Activated CD4-positive, alpha-beta T cell treated with anti-CD3 and anti-CD28 coated beads, Interleukin-2, Interleukin-6, amounts not matched to agents 100 ng/mL and 50 ng/mL, durations not matched to agents 16 hours and 8 hours (primary cell): ENCODE measurements at regions not wholly inside any gene's neighbourhood (a gene's known extent, or its start where the extent isn't known, plus 50 kb on each side); places are given as distances from the start of the nearest gene placed in this dataset.

Source experiments
- DNase-seq: peaks from one replicate; pipeline ENCODE4 v3.0.0-alpha.2; 2020

- no peak for DNase-seq
Observed at GRCh38 chr21:19704832-19705231, 1293.4 kb upstream of the NCAM2 start.

DNA sequence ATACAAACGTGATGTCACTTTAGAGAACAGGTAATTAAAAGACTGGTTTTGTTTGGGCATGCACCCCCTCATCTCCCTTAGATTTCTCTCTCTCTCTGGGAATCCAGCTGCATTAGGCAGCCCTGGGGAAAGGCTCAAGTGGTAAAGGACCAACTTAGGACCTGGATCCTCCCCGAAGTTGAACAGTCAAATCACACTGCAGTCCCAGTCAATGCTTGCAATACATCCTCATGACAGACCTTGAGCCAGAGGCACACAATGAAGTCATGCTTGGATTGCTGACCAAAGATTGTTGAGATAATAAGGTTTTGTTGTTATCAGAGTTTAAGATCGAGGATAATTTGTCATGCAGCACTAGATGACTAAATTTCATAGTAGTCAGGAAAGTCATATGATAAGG is 1285.8 kb upstream of the NCAM2 start:
- no peak for DNase-seq

- no peak for DNase-seq
Observed at GRCh38 chr21:19713313-19713712, 1284.9 kb upstream of the NCAM2 start.

DNA sequence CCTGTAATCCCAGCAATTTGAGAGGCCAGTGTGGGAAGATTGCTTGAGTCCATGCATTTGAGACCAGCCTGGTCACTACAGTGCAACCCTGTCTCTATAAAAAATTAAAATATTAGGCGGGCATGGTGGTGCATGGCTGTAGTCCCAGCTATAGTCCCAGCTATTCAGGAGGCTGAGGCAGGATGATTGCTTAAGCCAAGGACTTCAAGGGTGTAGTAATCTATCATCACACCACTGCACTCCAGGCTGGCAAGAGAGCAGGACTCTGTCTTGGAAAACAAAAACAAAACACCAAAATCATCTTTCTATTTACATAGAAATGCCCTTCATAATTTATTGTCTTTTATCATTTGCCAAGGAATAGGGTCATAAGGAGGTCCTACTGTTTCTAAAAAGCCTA is 1274.1 kb upstream of the NCAM2 start:
- no peak for DNase-seq

DNA sequence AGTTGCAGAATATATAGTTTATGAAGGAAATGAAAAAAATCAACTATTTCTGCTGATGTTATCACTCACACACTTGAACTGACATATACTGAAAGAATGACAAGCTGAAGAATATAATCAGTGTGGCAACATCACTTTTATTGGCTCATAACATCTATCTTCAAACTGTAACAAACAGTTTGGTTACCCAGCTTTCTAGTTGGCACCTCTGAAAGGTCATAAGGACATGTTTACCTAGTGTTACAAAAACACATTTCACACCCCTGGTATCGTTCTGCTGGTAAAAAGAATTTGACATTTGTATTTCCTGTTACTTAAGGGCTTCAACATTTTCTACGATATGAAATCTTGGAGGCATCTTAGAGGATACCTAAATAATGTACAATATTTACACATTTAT is 1267.0 kb upstream of the NCAM2 start:
- DNase-seq: no peak

- DNase-seq: no peak
Observed at GRCh38 chr21:19759836-19760235, 1238.4 kb upstream of the NCAM2 start.

- DNase-seq: no peak
Observed at GRCh38 chr21:19767546-19767945, 1230.7 kb upstream of the NCAM2 start.

GRCh38 chr21:19771881-19772280 is 1226.3 kb upstream of the NCAM2 start:
- DNase-seq: no peak

DNA sequence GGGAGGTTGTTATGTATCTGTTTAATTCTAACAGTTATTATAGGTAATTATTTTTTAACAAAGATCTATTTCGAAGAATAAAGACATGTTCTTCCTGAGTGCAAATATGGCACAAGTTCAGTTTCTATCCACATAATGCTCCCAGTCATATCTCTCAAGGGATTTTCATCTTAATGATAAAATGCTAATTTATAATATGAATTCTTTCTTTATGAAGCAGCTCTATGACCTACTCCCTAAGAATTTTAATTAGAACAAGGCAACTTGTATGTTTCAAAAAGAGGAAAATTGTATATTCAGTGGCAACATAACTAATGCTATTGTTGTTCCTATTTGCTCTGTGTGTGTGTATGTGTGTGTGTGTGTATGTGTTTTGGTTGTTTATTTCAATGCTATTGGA is 1222.1 kb upstream of the NCAM2 start:
- DNase-seq: no peak

DNA sequence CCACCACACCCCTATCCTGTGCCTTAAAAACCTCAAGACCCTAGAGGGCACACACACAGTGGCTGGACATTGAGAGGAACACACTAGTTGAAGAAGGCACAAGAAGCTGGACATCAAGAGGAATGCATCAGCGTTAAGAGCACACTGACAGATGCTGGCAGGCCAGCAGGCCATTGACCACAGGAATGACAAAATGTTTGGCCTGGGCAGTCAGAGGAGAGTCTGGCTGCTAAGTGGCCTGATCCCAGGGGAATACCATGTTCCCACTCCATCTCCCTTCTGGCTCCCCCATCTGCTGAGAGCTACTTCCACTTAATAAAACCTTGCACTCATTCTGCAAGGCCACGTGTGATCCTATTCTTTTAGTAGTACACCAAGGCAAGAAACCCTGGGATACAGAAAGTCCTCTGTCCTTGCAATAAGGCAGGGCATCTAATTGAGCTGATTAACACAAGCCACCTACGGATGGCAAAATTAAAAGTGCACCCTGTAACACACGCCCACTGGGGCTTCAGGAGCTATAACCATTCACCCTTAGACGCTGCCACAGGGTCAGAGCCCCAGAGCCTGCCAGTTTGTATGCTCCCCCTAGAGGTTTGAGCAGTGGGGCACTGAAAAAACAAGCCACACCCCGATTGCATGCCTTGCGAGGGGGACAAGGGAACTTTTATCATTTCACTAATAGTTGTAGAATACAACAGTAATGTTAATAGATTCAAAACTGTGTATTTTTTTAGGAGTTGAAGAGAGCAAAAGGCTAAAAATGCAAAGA is 1216.1 kb upstream of the NCAM2 start:
- no peak for DNase-seq

- DNase-seq: no peak
Observed at GRCh38 chr21:19785941-19786340, 1212.3 kb upstream of the NCAM2 start.

DNA sequence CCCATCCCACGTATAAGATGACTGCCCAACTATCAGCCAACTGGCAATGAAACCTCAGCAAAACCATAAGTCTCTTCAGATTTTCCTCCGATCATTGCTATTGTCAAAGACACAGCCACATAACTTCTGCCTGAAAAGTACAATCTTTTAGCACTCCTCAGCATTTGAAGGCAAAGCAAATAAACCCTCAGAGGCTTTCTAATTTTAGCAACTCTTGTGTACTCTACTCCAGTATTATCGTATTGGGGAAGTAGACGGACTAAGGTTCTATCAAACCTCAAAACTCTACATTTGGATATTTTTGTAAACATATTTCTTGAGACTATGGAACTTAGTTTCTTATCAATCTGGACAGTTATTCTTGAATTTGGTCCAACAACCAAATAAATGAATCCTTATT is 1206.2 kb upstream of the NCAM2 start:
- no peak for DNase-seq

GRCh38 chr21:19807201-19807600 is 1191.0 kb upstream of the NCAM2 start:
- no peak for DNase-seq

GRCh38 chr21:19810779-19811178 is 1187.4 kb upstream of the NCAM2 start:
- DNase-seq: no peak

DNA sequence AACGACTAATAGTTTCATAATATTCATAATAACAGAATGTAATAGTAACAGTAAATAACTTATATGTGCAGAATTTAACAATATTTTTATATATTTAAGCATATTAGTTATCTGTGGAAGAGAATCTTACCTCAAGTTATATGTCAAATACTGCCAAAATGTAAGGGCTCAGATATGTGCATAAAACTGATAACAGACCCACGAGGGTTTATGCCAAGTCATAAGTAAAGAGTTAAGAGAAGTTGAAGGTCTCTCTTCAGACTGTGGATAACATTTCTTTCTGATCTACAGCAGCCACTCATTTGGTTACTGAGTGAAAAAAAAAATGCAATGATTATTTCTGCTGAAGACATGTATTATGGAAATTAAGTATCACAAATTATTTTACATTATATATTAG is 1167.8 kb upstream of the NCAM2 start:
- no peak for DNase-seq

DNA sequence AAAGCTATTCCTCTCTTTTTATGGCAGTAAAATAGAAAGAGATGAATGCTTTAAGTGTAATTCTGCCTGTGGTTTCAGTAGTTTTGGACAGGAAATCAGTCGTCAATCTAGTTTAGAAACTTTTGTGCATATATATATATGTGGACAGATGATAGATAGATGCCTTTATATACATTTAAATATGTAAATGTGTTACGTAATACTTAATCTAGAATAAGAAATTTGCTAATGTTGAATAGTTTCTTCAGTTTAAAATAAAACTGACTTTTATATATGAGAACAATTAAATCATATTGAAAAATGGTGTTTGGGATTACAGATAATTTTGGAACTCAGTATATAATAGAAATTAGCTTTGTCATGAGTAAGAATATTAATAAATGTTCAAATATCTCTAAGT is 1165.7 kb upstream of the NCAM2 start:
- DNase-seq: no peak

DNA sequence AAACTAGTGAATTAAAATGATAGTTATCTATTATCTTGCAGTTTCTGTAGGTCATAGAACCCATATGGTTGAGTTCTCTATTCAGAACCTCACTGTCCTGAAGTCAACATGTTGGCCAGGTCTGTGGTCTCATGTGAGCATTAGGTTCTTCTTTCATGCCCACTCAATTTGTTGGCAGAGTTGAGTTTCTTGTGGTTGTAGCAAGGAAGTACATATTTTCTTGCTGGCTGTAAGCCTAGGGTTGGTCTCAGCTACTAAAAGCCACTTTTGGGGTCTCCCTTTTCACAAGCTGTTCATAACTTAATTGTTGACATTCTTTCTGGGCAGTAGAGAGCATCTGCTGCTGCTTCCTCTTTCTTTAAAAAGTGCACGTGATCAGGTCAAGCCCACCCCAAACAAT is 1165.1 kb upstream of the NCAM2 start:
- no peak for DNase-seq

- DNase-seq: no peak
Observed at GRCh38 chr21:19842601-19843000, 1155.6 kb upstream of the NCAM2 start.

DNA sequence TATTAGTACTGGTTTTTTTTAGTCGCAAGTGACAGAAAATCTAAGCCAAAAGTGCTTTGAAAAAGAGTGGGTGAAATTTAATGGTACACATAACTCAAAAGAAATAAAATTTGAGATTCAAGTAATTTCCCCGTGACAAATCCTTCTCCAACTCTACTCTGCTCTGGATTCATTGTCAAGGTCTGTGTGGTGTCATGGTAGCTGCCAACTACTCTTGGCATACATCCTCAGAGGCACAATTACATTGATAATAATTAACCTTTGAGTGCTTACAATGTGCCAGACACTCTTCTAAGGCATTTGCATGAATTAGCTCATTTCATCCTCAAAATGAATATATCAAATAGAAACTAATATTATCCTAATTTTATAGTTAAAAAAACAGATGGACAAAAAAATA is 1153.9 kb upstream of the NCAM2 start:
- DNase-seq: no peak

DNA sequence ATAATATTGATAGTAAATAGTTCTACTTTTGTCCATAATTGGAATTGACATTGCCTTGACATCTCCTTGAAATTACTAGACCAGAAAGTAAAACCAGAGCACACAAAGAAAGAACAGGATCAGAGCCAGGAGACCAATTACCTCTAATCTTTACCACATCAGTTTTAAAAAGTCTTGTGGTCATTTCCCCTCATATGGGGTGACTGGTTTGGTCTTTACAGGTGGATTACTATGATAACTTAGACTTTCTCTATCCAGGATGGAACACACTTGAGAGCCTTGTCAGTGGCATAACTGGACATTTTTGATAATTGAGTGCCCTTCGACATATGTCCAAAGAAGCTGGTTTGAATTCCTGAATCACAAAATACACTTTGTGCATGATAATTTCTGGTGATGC is 1148.1 kb upstream of the NCAM2 start:
- DNase-seq: no peak

- no peak for DNase-seq
Observed at GRCh38 chr21:19853061-19853460, 1145.1 kb upstream of the NCAM2 start.

- DNase-seq: no peak
Observed at GRCh38 chr21:19853709-19854575, 1144.3 kb upstream of the NCAM2 start.

- no peak for DNase-seq
Observed at GRCh38 chr21:19855522-19855921, 1142.7 kb upstream of the NCAM2 start.

DNA sequence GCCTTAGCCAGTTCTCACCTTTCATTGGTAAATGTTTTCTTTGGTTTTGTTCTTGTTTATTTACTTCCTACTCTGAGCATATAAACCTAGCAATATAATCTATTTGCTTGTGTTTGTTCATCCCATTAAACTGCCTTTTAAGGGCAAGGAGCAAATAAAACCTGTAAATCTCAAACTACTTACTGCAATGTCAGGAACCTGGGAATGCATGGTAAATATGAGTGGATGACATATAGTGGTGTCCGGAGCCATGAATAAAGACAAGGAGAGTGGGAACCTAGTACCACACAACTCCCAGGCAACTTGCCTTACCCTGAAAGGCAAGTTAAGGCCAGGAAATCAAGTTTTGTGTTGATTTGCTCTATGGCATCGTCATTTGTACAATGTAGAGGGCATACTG is 1133.7 kb upstream of the NCAM2 start:
- no peak for DNase-seq
